Ascending aorta (tissue), 2 donors: ENCODE measurements at regions not wholly inside any gene's neighbourhood (a gene's known extent, or its start where the extent isn't known, plus 50 kb on each side); places are given as distances from the start of the nearest gene placed in this dataset.

Source experiments
- DNase-seq, 2 donors: peaks; one replicate each; pipeline ENCODE4 v3.0.0-alpha.2; 2019; ENCODE audit warnings: low spot score in 2 of 2
- H3K27ac ChIP-seq, 2 donors: fragments of 200-600 bp; sonication (generic); one replicate each; pipeline ENCODE4 v1.5.1; 2016 to 2017; ENCODE audit warnings: mild to moderate bottlenecking in 1 of 2
- H3K27me3 ChIP-seq: fragments of 200-600 bp; sonication (generic); one replicate; pipeline ENCODE4 v1.5.1; 2017
- H3K36me3 ChIP-seq, 2 donors: fragments of 200-600 bp; sonication (generic); one replicate each; pipeline ENCODE4 v1.5.1; 2016
- H3K4me1 ChIP-seq, 2 donors: fragments of 200-600 bp; sonication (generic); one replicate each; pipeline ENCODE4 v1.5.1; 2016 to 2017; ENCODE audit warnings: mild to moderate bottlenecking in 1 of 2
- H3K4me3 ChIP-seq, 2 donors: fragments of 200-600 bp; sonication (generic); one replicate each; pipeline ENCODE4 v1.5.1; 2016 to 2017; ENCODE audit warnings: mild to moderate bottlenecking in 1 of 2
- H3K9me3 ChIP-seq, 2 donors: fragments of 200-600 bp; sonication (generic); one replicate each; pipeline ENCODE4 v1.5.1; 2016
- intact Hi-C: fragments of 100-400 bp; cut with DNase I; formaldehyde crosslinking; loops from one replicate; pipeline ENCODE4 v1.15.1; 2023
- TF ChIP-seq, protein P1 (sequence below), 3 experiments: fragments of 200-600 bp in 2 of 3; fragments of 450-650 bp in 1 of 3; sonication (generic) in 2 of 3; IDR thresholded peaks; one replicate each; pipeline ENCODE4 v1.5.1; 2016 to 2019; ENCODE audit warnings: antibody characterized with exemption in 3 of 3, mild to moderate bottlenecking in 1 of 3, moderate library complexity in 1 of 3

DNA sequence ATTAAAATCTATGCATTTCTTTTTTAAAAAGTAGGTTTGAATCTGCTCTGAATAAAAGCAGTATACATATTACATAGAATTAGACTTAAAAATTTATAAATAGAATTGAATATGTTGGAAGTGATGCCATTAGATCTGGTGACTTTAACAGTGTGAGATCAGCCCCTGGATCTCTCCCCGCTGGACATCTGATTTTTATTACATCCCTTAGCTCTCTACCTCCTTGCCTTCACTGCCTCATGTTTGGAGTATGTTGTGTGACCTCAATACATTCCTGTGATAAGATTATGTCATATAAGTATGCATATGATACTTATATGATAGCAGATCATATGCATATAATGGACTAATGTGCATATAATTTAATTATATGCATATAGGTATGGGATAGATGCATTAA is 643.4 kb upstream of the NR2F2 start:
- no peak for DNase-seq

DNA sequence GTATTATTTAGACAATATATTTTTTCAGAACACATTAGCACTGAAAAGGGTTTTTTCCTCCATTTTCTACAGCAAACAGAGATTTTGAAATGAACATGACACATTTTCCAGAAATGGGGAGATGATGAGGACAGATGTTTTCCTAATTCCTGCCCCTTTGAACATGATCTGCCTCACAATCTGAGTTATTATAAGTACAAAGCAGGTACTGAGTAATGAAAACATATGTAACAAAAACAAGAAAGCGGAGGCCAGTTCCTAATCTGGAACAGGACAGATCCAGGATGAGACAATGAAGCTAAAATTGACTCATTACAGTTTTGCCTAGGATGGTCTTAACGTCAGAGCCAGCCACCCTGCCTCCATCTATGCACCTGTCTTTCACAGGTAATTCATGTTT is 642.8 kb upstream of the NR2F2 start:
- intact Hi-C loops: no loop called here
- TF ChIP-seq, protein P1, sequence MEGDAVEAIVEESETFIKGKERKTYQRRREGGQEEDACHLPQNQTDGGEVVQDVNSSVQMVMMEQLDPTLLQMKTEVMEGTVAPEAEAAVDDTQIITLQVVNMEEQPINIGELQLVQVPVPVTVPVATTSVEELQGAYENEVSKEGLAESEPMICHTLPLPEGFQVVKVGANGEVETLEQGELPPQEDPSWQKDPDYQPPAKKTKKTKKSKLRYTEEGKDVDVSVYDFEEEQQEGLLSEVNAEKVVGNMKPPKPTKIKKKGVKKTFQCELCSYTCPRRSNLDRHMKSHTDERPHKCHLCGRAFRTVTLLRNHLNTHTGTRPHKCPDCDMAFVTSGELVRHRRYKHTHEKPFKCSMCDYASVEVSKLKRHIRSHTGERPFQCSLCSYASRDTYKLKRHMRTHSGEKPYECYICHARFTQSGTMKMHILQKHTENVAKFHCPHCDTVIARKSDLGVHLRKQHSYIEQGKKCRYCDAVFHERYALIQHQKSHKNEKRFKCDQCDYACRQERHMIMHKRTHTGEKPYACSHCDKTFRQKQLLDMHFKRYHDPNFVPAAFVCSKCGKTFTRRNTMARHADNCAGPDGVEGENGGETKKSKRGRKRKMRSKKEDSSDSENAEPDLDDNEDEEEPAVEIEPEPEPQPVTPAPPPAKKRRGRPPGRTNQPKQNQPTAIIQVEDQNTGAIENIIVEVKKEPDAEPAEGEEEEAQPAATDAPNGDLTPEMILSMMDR (IDR thresholded peaks at IDR 0.05): no peak
- Histone ChIP-seq H3K4me1 (no peaks in the 10 kb centered on the region), H3K27me3 (no peaks in the 10 kb centered on the region), H3K4me3 (no peak overlapping the region), H3K36me3 (no peaks in the 10 kb centered on the region), H3K9me3 (peaks cover 0 to 5% of the 10 kb centered on the region in 2 donors), H3K27ac (no peak overlapping the region)
- no peak for DNase-seq

More for the DNA sequence above, 643.4 kb upstream of the NR2F2 start:
- no peaks in the 10 kb centered on the region for H3K27me3 ChIP-seq
- no peak overlapping the region for H3K4me3 ChIP-seq
- no peaks in the 10 kb centered on the region for H3K4me1 ChIP-seq
- intact Hi-C loops: no loop called here
- H3K36me3 ChIP-seq: no peaks in the 10 kb centered on the region
- H3K9me3 ChIP-seq: no peaks in the 10 kb centered on the region
- no peak overlapping the region for H3K27ac ChIP-seq
- TF ChIP-seq, protein P1 (IDR thresholded peaks at IDR 0.05): no peak

DNA sequence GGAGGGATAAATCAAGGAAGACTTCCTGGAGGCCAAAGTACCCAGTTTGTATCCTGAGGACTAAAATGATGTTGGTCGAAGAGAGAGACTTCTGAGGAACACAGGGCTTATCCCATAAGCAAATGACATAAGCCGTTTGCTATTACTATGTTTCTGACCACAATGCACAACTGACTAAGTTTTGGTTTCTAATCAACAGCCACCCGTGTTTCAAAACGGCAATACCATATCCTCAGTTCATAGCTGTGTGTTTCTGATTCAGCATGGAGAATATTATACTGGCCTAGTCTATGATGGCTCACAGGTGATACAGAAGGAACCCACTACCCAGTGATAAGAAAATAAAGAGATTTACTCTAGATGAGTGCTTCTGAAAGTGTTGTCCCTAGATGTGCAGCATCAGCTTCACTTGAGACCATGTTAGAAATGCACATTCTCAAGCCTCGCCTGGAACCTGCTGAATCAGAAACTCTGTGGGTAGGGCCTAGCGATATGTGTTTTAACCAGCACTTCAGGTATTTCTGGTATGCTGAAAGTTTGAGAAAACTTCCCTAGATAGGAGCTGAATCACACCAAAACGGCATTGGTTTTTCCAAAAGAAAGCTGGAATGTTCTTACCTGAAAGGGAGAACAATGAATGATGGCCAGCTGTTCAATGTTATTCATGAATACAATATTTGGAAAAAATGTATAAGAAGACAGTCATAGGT is 639.7 kb upstream of the NR2F2 start:
- no peaks in the 10 kb centered on the region for H3K27me3 ChIP-seq
- no peaks in the 10 kb centered on the region for H3K36me3 ChIP-seq
- H3K27ac ChIP-seq: no peak overlapping the region
- H3K4me3 ChIP-seq: no peak overlapping the region
- TF ChIP-seq, protein P1 (IDR thresholded peaks at IDR 0.05): no peak
- DNase-seq: no peak
- H3K4me1 ChIP-seq: no peaks in the 10 kb centered on the region
- peaks cover 0 to 31% of the 10 kb centered on the region in 2 donors for H3K9me3 ChIP-seq
- intact Hi-C loops: no loop called here

DNA sequence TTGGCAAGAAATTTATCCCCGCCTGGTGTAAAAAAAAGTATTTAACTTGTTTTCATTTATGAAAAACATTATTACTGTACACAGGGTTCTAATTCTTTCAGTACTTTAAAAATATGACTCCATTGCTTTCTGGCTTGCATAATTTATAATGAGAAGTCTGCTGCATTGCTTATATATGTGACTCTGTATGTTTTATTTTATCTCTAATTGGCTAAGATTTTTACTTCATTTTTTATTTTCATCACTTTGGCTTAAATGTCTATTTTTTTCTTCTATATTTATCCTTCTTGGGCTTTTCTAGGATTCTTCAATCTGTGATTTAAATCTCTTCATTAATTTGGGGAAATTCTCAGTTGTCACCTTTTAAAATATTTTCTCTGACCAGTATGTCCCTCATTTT is 636.6 kb upstream of the NR2F2 start:
- no peak for DNase-seq
- Histone ChIP-seq H3K9me3 (peaks cover 0 to 31% of the 10 kb centered on the region in 2 donors), H3K4me3 (no peak overlapping the region), H3K4me1 (no peaks in the 10 kb centered on the region), H3K36me3 (no peaks in the 10 kb centered on the region), H3K27ac (no peak overlapping the region), H3K27me3 (no peaks in the 10 kb centered on the region)
- TF ChIP-seq, protein P1 (IDR thresholded peaks at IDR 0.05): no peak
- intact Hi-C loops: no loop called here

DNA sequence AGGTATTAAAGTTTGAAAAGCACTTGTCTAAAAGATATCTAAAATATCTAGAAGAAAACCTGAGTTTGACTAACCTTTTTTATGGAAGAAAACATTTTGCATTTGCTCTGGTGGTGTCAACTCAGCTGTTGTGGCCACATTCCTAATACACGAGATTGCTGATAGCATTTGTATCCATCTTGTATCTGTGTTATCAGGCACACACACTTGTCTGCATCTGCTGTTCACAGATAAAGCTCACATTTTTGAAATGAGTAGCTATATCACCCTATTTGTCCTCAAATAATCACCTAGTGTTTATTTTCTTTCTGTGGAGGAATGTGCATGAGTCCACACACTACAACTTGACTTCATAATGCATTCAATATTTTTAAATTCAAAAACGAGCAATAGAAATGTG is 632.3 kb upstream of the NR2F2 start:
- no peaks in the 10 kb centered on the region for H3K4me1 ChIP-seq
- H3K27me3 ChIP-seq: no peaks in the 10 kb centered on the region
- no peak for DNase-seq
- H3K27ac ChIP-seq: no peak overlapping the region
- H3K4me3 ChIP-seq: no peak overlapping the region
- H3K9me3 ChIP-seq: peaks cover 0 to 46% of the 10 kb centered on the region in 2 donors
- no peaks in the 10 kb centered on the region for H3K36me3 ChIP-seq
- intact Hi-C loops: no loop called here
- TF ChIP-seq, protein P1 (IDR thresholded peaks at IDR 0.05): no peak
